ENCODE measurements at regions not wholly inside any gene's neighbourhood (a gene's known extent, or its start where the extent isn't known, plus 50 kb on each side); places are given as distances from the start of the nearest gene placed in this dataset.

- no peak for TF ChIP-seq MAFK (IDR thresholded peaks at IDR 0.05; ENCODE audit: low read depth, low read length)
- TF ChIP-seq POLR2A (IDR thresholded peaks at IDR 0.05; ENCODE audit: low read depth, low read length), result no peak
Observed at GRCh38 chr16:5446623-5447240, 349.1 kb upstream of the EEF2KMT start.
